H1 (cell line): ENCODE measurements at regions not wholly inside any gene's neighbourhood (a gene's known extent, or its start where the extent isn't known, plus 50 kb on each side); places are given as distances from the start of the nearest gene placed in this dataset.

Source experiments
- CTCF ChIA-PET: fragments of 300-600 bp; sonication (Branson Sonifier 250); formaldehyde crosslinking; loops from one replicate; lab custom pipeline; 2021; ENCODE audit not compliant: partially characterized antibody; lab: Charles Lee
- POLR2A ChIA-PET: fragments of 300-600 bp; sonication (Branson Sonifier 250); formaldehyde crosslinking; loops from one replicate; lab custom pipeline; 2021; ENCODE audit warnings: inconsistent platforms; ENCODE audit not compliant: partially characterized antibody; lab: Charles Lee
- DNase-seq, 2 experiments: peaks; one replicate each; pipeline versions ENCODE4 v3.0.0 to v3.0.0-alpha.2; 2010 to 2022; ENCODE audit warnings: low spot score in 2 of 2, low read depth in 1 of 2, mixed read lengths in 1 of 2
- FAIRE-seq: peaks from 2 replicates; lab custom pipeline; 2011; peaks lifted over from hg19 to GRCh38; lab: Jason Lieb, UNC
- H2AFZ ChIP-seq: 2 replicates; pipeline ENCODE4 v1.8.1; 2012; ENCODE audit warnings: low read length, inconsistent platforms
- H2AK5ac ChIP-seq: 2 replicates; pipeline ENCODE4 v1.6.1; 2013; ENCODE audit warnings: low read depth, low read length
- H2BK120ac ChIP-seq: replicated peaks from 2 replicates; pipeline ENCODE3; 2013; ENCODE audit warnings: low read depth, low read length, inconsistent platforms
- H2BK12ac ChIP-seq: 2 replicates; pipeline ENCODE4 v1.6.1; 2013; ENCODE audit warnings: low read depth, low read length
- H2BK15ac ChIP-seq: 2 replicates; pipeline ENCODE4 v1.6.1; 2013; ENCODE audit warnings: low read length
- H2BK20ac ChIP-seq: 2 replicates; pipeline ENCODE4 v1.6.1; 2013; ENCODE audit warnings: low read length
- H2BK5ac ChIP-seq: 2 replicates; pipeline ENCODE4 v1.6.1; 2013; ENCODE audit warnings: low read depth, low read length
- H3K14ac ChIP-seq: 2 replicates; pipeline ENCODE4 v1.6.1; 2013; ENCODE audit warnings: inconsistent platforms; ENCODE audit not compliant: insufficient read length
- H3K18ac ChIP-seq: 2 replicates; pipeline ENCODE4 v1.6.1; 2013; ENCODE audit warnings: low read length; ENCODE audit errors: extremely low read depth
- H3K23ac ChIP-seq: 2 replicates; pipeline ENCODE4 v1.6.1; 2013; ENCODE audit warnings: inconsistent platforms; ENCODE audit not compliant: insufficient read length
- H3K23me2 ChIP-seq: 2 replicates; pipeline ENCODE4 v1.6.1; 2013; ENCODE audit warnings: low read depth, low read length
- H3K27ac ChIP-seq: 2 replicates; pipeline ENCODE4 v1.6.1; 2011; ENCODE audit warnings: low read depth, low read length, inconsistent platforms
- H3K27me3 ChIP-seq, 4 experiments: replicated peaks in 1 of 4; 1 replicate in 1 of 4; 2 replicates in 3 of 4; pipeline versions ENCODE4 v1.6.1 to v1.8.1; 2011 to 2013; ENCODE audit warnings: low read length in 3 of 4, mild to moderate bottlenecking in 3 of 4, inconsistent platforms in 2 of 4, mixed read lengths in 2 of 4, moderate library complexity in 1 of 4; ENCODE audit not compliant: control insufficient read depth in 3 of 4, insufficient read depth in 3 of 4; ENCODE audit errors: extremely low read depth in 1 of 4
- H3K36me3 ChIP-seq, 4 experiments: 2 replicates each; pipeline versions ENCODE4 v1.6.1 to v1.8.1; 2011 to 2013; ENCODE audit warnings: mild to moderate bottlenecking in 4 of 4, low read length in 3 of 4, moderate library complexity in 2 of 4, control low read depth in 1 of 4, inconsistent platforms in 1 of 4; ENCODE audit not compliant: insufficient read depth in 4 of 4, control insufficient read depth in 2 of 4
- H3K4ac ChIP-seq: replicated peaks from 2 replicates; pipeline ENCODE3; 2013; ENCODE audit warnings: low read length, low read depth, mixed read lengths, inconsistent platforms; ENCODE audit not compliant: insufficient read length
- H3K4me1 ChIP-seq, 4 experiments: replicated peaks in 1 of 4; 1 replicate in 1 of 4; 2 replicates in 3 of 4; pipeline versions ENCODE4 v1.6.1 to v1.8.1; 2011 to 2013; ENCODE audit warnings: low read length in 3 of 4, inconsistent platforms in 2 of 4, mixed read lengths in 1 of 4; ENCODE audit not compliant: insufficient read depth in 4 of 4, control insufficient read depth in 3 of 4
- H3K4me2 ChIP-seq, 2 experiments: 2 replicates each; pipeline versions ENCODE4 v1.6.1 to v1.8.1; 2011 to 2013; ENCODE audit warnings: low read depth in 2 of 2, low read length in 2 of 2, control low read depth in 1 of 2, inconsistent platforms in 1 of 2, mild to moderate bottlenecking in 1 of 2; ENCODE audit not compliant: insufficient read depth in 1 of 2
- H3K4me3 ChIP-seq, 4 experiments: fragments of 200-600, 300-600 bp in 1 of 4; sonication (generic), shearing (Covaris generic), sonication (Bioruptor Twin) in 1 of 4; 2 replicates each; pipeline versions ENCODE4 v1.5.1 to v1.8.1; 2011 to 2016; ENCODE audit warnings: low read length in 4 of 4, low read depth in 3 of 4, control low read depth in 2 of 4, inconsistent platforms in 2 of 4, mild to moderate bottlenecking in 2 of 4, mixed read lengths in 1 of 4, moderate library complexity in 1 of 4; ENCODE audit not compliant: insufficient read depth in 2 of 4; ENCODE audit errors: extremely low read depth in 1 of 4
- H3K56ac ChIP-seq: replicated peaks from 2 replicates; pipeline ENCODE3; 2013; ENCODE audit warnings: low read depth, mild to moderate bottlenecking, mixed read lengths, low read length, inconsistent platforms; ENCODE audit not compliant: insufficient read length
- H3K79me1 ChIP-seq: 2 replicates; pipeline ENCODE4 v1.6.1; 2013; ENCODE audit warnings: low read depth, low read length, control low read depth
- H3K79me2 ChIP-seq, 2 experiments: 2 replicates each; pipeline versions ENCODE4 v1.6.1 to v1.8.1; 2012 to 2013; ENCODE audit warnings: low read length in 2 of 2, mild to moderate bottlenecking in 2 of 2, inconsistent platforms in 1 of 2; ENCODE audit not compliant: insufficient read depth in 2 of 2, control insufficient read depth in 1 of 2
- H3K9ac ChIP-seq, 4 experiments: replicated peaks in 1 of 4; 1 replicate in 1 of 4; 2 replicates in 3 of 4; pipeline versions ENCODE4 v1.6.1 to v1.8.1; 2011 to 2013; ENCODE audit warnings: low read depth in 3 of 4, low read length in 3 of 4, control low read depth in 2 of 4, mild to moderate bottlenecking in 2 of 4, moderate library complexity in 2 of 4, inconsistent platforms in 1 of 4; ENCODE audit errors: extremely low read depth in 1 of 4
- H3K9me3 ChIP-seq, 2 experiments: 2 replicates each; pipeline versions ENCODE4 v1.6.1 to v1.8.1; 2012 to 2013; ENCODE audit warnings: mild to moderate bottlenecking in 2 of 2, moderate library complexity in 2 of 2, control low read depth in 1 of 2, inconsistent platforms in 1 of 2, low read depth in 1 of 2, low read length in 1 of 2, mixed read lengths in 1 of 2; ENCODE audit not compliant: insufficient read depth in 2 of 2
- H4K20me1 ChIP-seq, 2 experiments: replicated peaks in 1 of 2; 2 replicates each; pipeline versions ENCODE3 to v1.8.1; 2011 to 2013; ENCODE audit warnings: inconsistent platforms in 2 of 2, low read length in 2 of 2, mild to moderate bottlenecking in 1 of 2; ENCODE audit not compliant: insufficient read depth in 2 of 2, control insufficient read depth in 1 of 2
- H4K5ac ChIP-seq: 2 replicates; pipeline ENCODE4 v1.6.1; 2013; ENCODE audit warnings: low read length, low read depth, mixed read lengths, inconsistent platforms; ENCODE audit not compliant: insufficient read length
- H4K8ac ChIP-seq: 2 replicates; pipeline ENCODE4 v1.8.0; 2013; ENCODE audit warnings: mild to moderate bottlenecking, moderate library complexity, low read length, inconsistent platforms; ENCODE audit not compliant: insufficient read depth; ENCODE audit errors: extremely low read depth
- H4K91ac ChIP-seq: replicated peaks from 2 replicates; pipeline ENCODE3; 2013; ENCODE audit warnings: low read length, mixed read lengths, inconsistent platforms; ENCODE audit not compliant: insufficient read length
- KDM1A ChIP-seq: fragments of 200-600, 300-600 bp; sonication (generic); IDR thresholded peaks from 2 replicates; pipeline ENCODE4 v1.7.1; 2016; ENCODE audit warnings: mild to moderate bottlenecking, low read length, borderline replicate concordance
- WGBS, 2 experiments: shearing (Covaris generic) in 1 of 2; methylation state at CpG; one replicate each; pipeline versions ENCODE4 v1.1.6 to v1.1.7; 2013 to 2015; ENCODE audit warnings: low lambda C conversion rate in 2 of 2, mixed read lengths in 2 of 2, inconsistent platforms in 1 of 2, low coverage in 1 of 2, missing lambda C conversion rate in 1 of 2; ENCODE audit not compliant: insufficient replicate concordance in 2 of 2, insufficient coverage in 1 of 2, insufficient read length in 1 of 2; ENCODE audit errors: extremely low coverage in 1 of 2, missing lambda C conversion rate in 1 of 2; 5-methylcytosine and 5-hydroxymethylcytosine counted together

- FAIRE-seq: no peak
These were observed 232.7 kb downstream of the TTLL7 start for GRCh38 chr1:83766241-83766691.

More at GRCh38 chr1:83766241-83766691, 232.7 kb downstream of the TTLL7 start:
- Histone ChIP-seq H2BK20ac (no peak overlapping the region), H2AFZ (no peak overlapping the region; the same call in 1 of the 2 replicates), H3K9ac (no peak overlapping the region), H3K27me3 (no peaks in the 10 kb centered on the region), H2BK120ac (no peak overlapping the region), H2BK5ac (no peak overlapping the region), H3K4me1 (peaks cover 0 to 3% (median under 1%) of the 10 kb centered on the region in 4 experiments; a peak in 3 of 7 replicates), H4K20me1 (no peaks in the 10 kb centered on the region), H3K4ac (no peak overlapping the region), H3K36me3 (no peaks in the 10 kb centered on the region), H3K4me2 (no peak overlapping the region), H3K18ac (no peak overlapping the region), H3K79me2 (no peaks in the 10 kb centered on the region), H4K5ac (no peak overlapping the region), H2AK5ac (no peak overlapping the region), H3K79me1 (no peaks in the 10 kb centered on the region), H4K8ac (no peak overlapping the region), H3K4me3 (no peak overlapping the region), H3K56ac (no peak overlapping the region), H3K23ac (no peak overlapping the region), H3K23me2 (no peaks in the 10 kb centered on the region), H2BK15ac (no peak overlapping the region), H3K9me3 (no peaks in the 10 kb centered on the region; a peak in 1 of 4 replicates), H4K91ac (no peak overlapping the region), H3K27ac (no peak overlapping the region), H3K14ac (no peak overlapping the region), H2BK12ac (no peak overlapping the region)
- no peak for DNase-seq
- ChIA-PET POLR2A (no interaction called here), CTCF (no interaction called here)
- WGBS, 2 experiments: 89% methylated on average over 1 of the region's 1 CpG; no CpG with 5 or more reads in 1 of the 2 experiments
- TF ChIP-seq KDM1A: no peak
